Left colon (tissue), 2 donors: ENCODE measurements at regions not wholly inside any gene's neighbourhood (a gene's known extent, or its start where the extent isn't known, plus 50 kb on each side); places are given as distances from the start of the nearest gene placed in this dataset.
"Not testable (repeated sequence)": the region's sequence is repeated elsewhere in the genome, so short reads cannot be mapped to it uniquely, and the experiment has no call there.

ENCODE experiments used
- ATAC-seq: fragments of 200-7000 bp; cut with Tn5 transposase; one replicate; pipeline ENCODE4 v1.9.1; 2020; ENCODE audit warnings: mild to moderate bottlenecking, moderate library complexity
- DNase-seq, 2 donors: peaks; one replicate each; pipeline ENCODE4 v3.0.0-alpha.2; 2020
- intact Hi-C, 2 donors: fragments of 100-400 bp; cut with DNase I in 1 of 2; cut with micrococcal nuclease in 1 of 2; formaldehyde crosslinking; loops; one replicate each; pipeline versions ENCODE4 v1.11.2 to v1.14.0; 2022; cut with DNase I, micrococcal nuclease
- donor health status: DM: no; HTN: no; CAD: no.
- donor health status: DM: yes; HTN: yes; CAD: no.

GRCh38 chr9:39552242-39552881 lies 196.9 kb downstream of the SPATA31A1 start:
- ATAC-seq, intact Hi-C loops, DNase-seq: not testable (repeated sequence)

GRCh38 chr9:39554352-39554751 lies 198.9 kb downstream of the SPATA31A1 start:
- DNase-seq, ATAC-seq, intact Hi-C loops: not testable (repeated sequence)

GRCh38 chr9:39559384-39559783 lies 203.9 kb downstream of the SPATA31A1 start:
- DNase-seq, result peak; percentile 14 to 22
- intact Hi-C loops, ATAC-seq: not testable (repeated sequence)

GRCh38 chr9:39566782-39567181 lies 211.3 kb downstream of the SPATA31A1 start:
- ATAC-seq, intact Hi-C loops, DNase-seq: not testable (repeated sequence)

- intact Hi-C loops, DNase-seq, ATAC-seq: not testable (repeated sequence)
Observed at GRCh38 chr9:39567396-39567795, 211.9 kb downstream of the SPATA31A1 start.

GRCh38 chr9:39568900-39569299 lies 213.4 kb downstream of the SPATA31A1 start:
- ATAC-seq, intact Hi-C loops, DNase-seq: not testable (repeated sequence)

- not testable (repeated sequence) for ATAC-seq, DNase-seq
Observed at GRCh38 chr9:39573024-39574022, 217.9 kb downstream of the SPATA31A1 start.

GRCh38 chr9:39579000-39579399 lies 223.5 kb downstream of the SPATA31A1 start:
- intact Hi-C loops, ATAC-seq: not testable (repeated sequence)

More at GRCh38 chr9:39573024-39574022, 217.9 kb downstream of the SPATA31A1 start:
- intact Hi-C loops, result not testable (repeated sequence)

GRCh38 chr9:39581296-39581695 lies 225.8 kb downstream of the SPATA31A1 start:
- DNase-seq, ATAC-seq: not testable (repeated sequence)

More at GRCh38 chr9:39579000-39579399, 223.5 kb downstream of the SPATA31A1 start:
- DNase-seq, result not testable (repeated sequence)

GRCh38 chr9:39582677-39583412 lies 227.4 kb downstream of the SPATA31A1 start:
- ATAC-seq, DNase-seq, intact Hi-C loops: not testable (repeated sequence)

More at GRCh38 chr9:39581296-39581695, 225.8 kb downstream of the SPATA31A1 start:
- intact Hi-C loops, result not testable (repeated sequence)

- intact Hi-C loops, ATAC-seq, DNase-seq: not testable (repeated sequence)
Observed at GRCh38 chr9:39583413-39583747, 227.9 kb downstream of the SPATA31A1 start.

- ATAC-seq, DNase-seq, intact Hi-C loops: not testable (repeated sequence)
Observed at GRCh38 chr9:39585233-39585632, 229.8 kb downstream of the SPATA31A1 start.

- no peak for DNase-seq
- ATAC-seq, result no peak
- intact Hi-C loops, result no loop called here
Observed at GRCh38 chr9:39587844-39588499, 232.5 kb downstream of the SPATA31A1 start.

GRCh38 chr9:39588500-39589137 lies 233.2 kb downstream of the SPATA31A1 start:
- intact Hi-C loops, result no loop called here
- no peak for ATAC-seq
- DNase-seq, result no peak

GRCh38 chr9:39604089-39604488 lies 248.6 kb downstream of the SPATA31A1 start:
- intact Hi-C loops, ATAC-seq: not testable (repeated sequence)

GRCh38 chr9:39611449-39612231 lies 256.2 kb downstream of the SPATA31A1 start:
- DNase-seq, intact Hi-C loops, ATAC-seq: not testable (repeated sequence)

More at GRCh38 chr9:39604089-39604488, 248.6 kb downstream of the SPATA31A1 start:
- DNase-seq, result not testable (repeated sequence)

GRCh38 chr9:39616480-39616879 lies 261.0 kb downstream of the SPATA31A1 start:
- intact Hi-C loops, DNase-seq, ATAC-seq: not testable (repeated sequence)
